Tibial nerve (tissue), 4 donors: ENCODE measurements at regions not wholly inside any gene's neighbourhood (a gene's known extent, or its start where the extent isn't known, plus 50 kb on each side); places are given as distances from the start of the nearest gene placed in this dataset.

Experiments used
- DNase-seq, 2 donors: peaks; one replicate each; pipeline ENCODE4 v3.0.0-alpha.2; 2019; ENCODE audit warnings: low spot score in 2 of 2
- H3K27ac ChIP-seq, 4 donors: fragments of 200-600 bp; sonication (generic) in 3 of 4; one replicate each; pipeline ENCODE4 v1.5.1; 2017 to 2019; ENCODE audit warnings: mild to moderate bottlenecking in 1 of 4
- H3K27me3 ChIP-seq, 2 donors: fragments of 200-600 bp; sonication (generic) in 1 of 2; one replicate each; pipeline versions ENCODE4 v1.5.1 to v1.6.0; 2017 to 2019
- H3K36me3 ChIP-seq, 3 donors: fragments of 200-600 bp; sonication (generic); one replicate each; pipeline ENCODE4 v1.5.1; 2018 to 2019
- H3K4me1 ChIP-seq, 4 donors: fragments of 200-600 bp; sonication (generic) in 3 of 4; one replicate each; pipeline ENCODE4 v1.5.1; 2017 to 2019
- H3K4me3 ChIP-seq, 4 donors: fragments of 200-600 bp; sonication (generic) in 3 of 4; one replicate each; pipeline ENCODE4 v1.5.1; 2017 to 2019; ENCODE audit warnings: mild to moderate bottlenecking in 1 of 4, moderate library complexity in 1 of 4
- H3K9me3 ChIP-seq, 4 donors: fragments of 200-600 bp; sonication (generic) in 3 of 4; one replicate each; pipeline ENCODE4 v1.5.1; 2017 to 2019
- CTCF ChIP-seq, 5 experiments: fragments of 200-600 bp in 3 of 5; fragments of 450-650 bp in 2 of 5; sonication (generic) in 3 of 5; IDR thresholded peaks; one replicate each; pipeline ENCODE4 v1.5.1; 2016 to 2019; ENCODE audit warnings: antibody characterized with exemption in 5 of 5, mild to moderate bottlenecking in 3 of 5, moderate library complexity in 2 of 5
- EP300 ChIP-seq, 2 donors: sonication (generic); formaldehyde crosslinking; IDR thresholded peaks; one replicate each; pipeline ENCODE4 v1.6.1; 2017; ENCODE audit warnings: antibody characterized with exemption in 2 of 2, mild to moderate bottlenecking in 1 of 2
- POLR2A ChIP-seq, 2 donors: fragments of 450-650 bp; IDR thresholded peaks; one replicate each; pipeline ENCODE4 v1.6.1; 2017; ENCODE audit warnings: antibody characterized with exemption in 2 of 2, mild to moderate bottlenecking in 2 of 2, moderate library complexity in 2 of 2
- WGBS, 2 donors: methylation state at CpG; one replicate each; pipeline ENCODE4 v1.1.5; 2018; 5-methylcytosine and 5-hydroxymethylcytosine counted together

- H3K27me3 ChIP-seq, result no peaks in the 10 kb centered on the region
- no peak overlapping the region for H3K4me3 ChIP-seq
- DNase-seq, result no peak
- TF ChIP-seq POLR2A (IDR thresholded peaks at IDR 0.05), result no peak
- no peak for TF ChIP-seq EP300 (IDR thresholded peaks at IDR 0.05)
- no peak for TF ChIP-seq CTCF (IDR thresholded peaks at IDR 0.05)
- H3K27ac ChIP-seq, result no peak overlapping the region
- H3K9me3 ChIP-seq, result no peaks in the 10 kb centered on the region
- no peaks in the 10 kb centered on the region for H3K36me3 ChIP-seq
- 89 to 91% methylated on average over 5 of the region's 5 CpGs for WGBS, 2 donors
- peaks cover 0 to 37% (median 3%) of the 10 kb centered on the region in 4 donors for H3K4me1 ChIP-seq
Observed at GRCh38 chr20:10987651-10988383, 314.0 kb upstream of the JAG1 start.

GRCh38 chr20:10990625-10991382, 317.0 kb upstream of the JAG1 start:
- DNase-seq, result no peak
- no peaks in the 10 kb centered on the region for H3K27me3 ChIP-seq
- 84 to 85% methylated on average over 3 of the region's 3 CpGs for WGBS, 2 donors
- H3K36me3 ChIP-seq, result no peaks in the 10 kb centered on the region
- H3K9me3 ChIP-seq, result no peaks in the 10 kb centered on the region
- no peak overlapping the region for H3K4me3 ChIP-seq
- peaks cover 0 to 20% (median 0%) of the 10 kb centered on the region in 4 donors for H3K4me1 ChIP-seq
- no peak for TF ChIP-seq POLR2A (IDR thresholded peaks at IDR 0.05)
- no peak for TF ChIP-seq CTCF (IDR thresholded peaks at IDR 0.05)
- no peak for TF ChIP-seq EP300 (IDR thresholded peaks at IDR 0.05)
- H3K27ac ChIP-seq, result no peak overlapping the region

- no peaks in the 10 kb centered on the region for H3K9me3 ChIP-seq
- DNase-seq, result no peak
- no peak overlapping the region for H3K27ac ChIP-seq
- WGBS, 2 donors, result 48 to 65% methylated on average over 6 of the region's 6 CpGs
- H3K27me3 ChIP-seq, result no peaks in the 10 kb centered on the region
- peaks cover 0 to 10% (median 0%) of the 10 kb centered on the region in 4 donors for H3K4me1 ChIP-seq
- TF ChIP-seq POLR2A (IDR thresholded peaks at IDR 0.05) (no peak), EP300 (IDR thresholded peaks at IDR 0.05) (peak in 1 of 2 donors; percentile 12), CTCF (IDR thresholded peaks at IDR 0.05) (no peak)
- H3K4me3 ChIP-seq, result no peak overlapping the region
- no peaks in the 10 kb centered on the region for H3K36me3 ChIP-seq
Observed at GRCh38 chr20:10992731-10993130, 318.9 kb upstream of the JAG1 start.

- Histone ChIP-seq H3K9me3 (no peaks in the 10 kb centered on the region), H3K4me1 (peaks cover 0 to 10% (median 0%) of the 10 kb centered on the region in 4 donors), H3K27ac (no peak overlapping the region), H3K36me3 (no peaks in the 10 kb centered on the region), H3K27me3 (no peaks in the 10 kb centered on the region), H3K4me3 (no peak overlapping the region)
- 86 to 99% methylated on average over 2 of the region's 2 CpGs for WGBS, 2 donors
- TF ChIP-seq EP300 (IDR thresholded peaks at IDR 0.05) (peak in 1 of 2 donors; percentile 35), CTCF (IDR thresholded peaks at IDR 0.05) (no peak), POLR2A (IDR thresholded peaks at IDR 0.05) (no peak)
- no peak for DNase-seq
Observed at GRCh38 chr20:10994991-10995700, 321.3 kb upstream of the JAG1 start.
